GM23338 (cell line): ENCODE measurements at regions not wholly inside any gene's neighbourhood (a gene's known extent, or its start where the extent isn't known, plus 50 kb on each side); places are given as distances from the start of the nearest gene placed in this dataset.

Experiments used
- ATAC-seq: fragments of 200-7000 bp; cut with Tn5 transposase; 3 replicates; pipeline ENCODE4 v1.9.1; 2020
- DNase-seq: peaks from one replicate; pipeline ENCODE4 v3.0.0-alpha.2; 2015; ENCODE audit warnings: low spot score
- H2AFZ ChIP-seq: fragments of 200-600 bp; sonication (generic); 2 replicates; pipeline ENCODE4 v1.8.0; 2016; ENCODE audit warnings: antibody characterized with exemption, mild to moderate bottlenecking, moderate library complexity
- H3F3A ChIP-seq: fragments of 200-600 bp; sonication (generic); replicated peaks from 2 replicates; pipeline ENCODE4 v1.8.0; 2017; ENCODE audit warnings: antibody characterized with exemption, mixed run types, low read depth
- H3K27ac ChIP-seq: fragments of 200-600 bp; sonication (generic); 2 replicates; pipeline ENCODE4 v1.6.1; 2016; ENCODE audit warnings: low read depth
- H3K27me3 ChIP-seq: fragments of 200-600 bp; sonication (generic); 2 replicates; pipeline ENCODE4 v1.8.0; 2016; ENCODE audit warnings: mild to moderate bottlenecking, mixed run types, moderate library complexity; ENCODE audit not compliant: insufficient read depth
- H3K36me3 ChIP-seq: fragments of 200-600 bp; sonication (generic); 2 replicates; pipeline ENCODE4 v1.8.0; 2016; ENCODE audit warnings: mild to moderate bottlenecking; ENCODE audit not compliant: insufficient read depth
- H3K4me1 ChIP-seq: fragments of 200-600 bp; sonication (generic); 2 replicates; pipeline ENCODE4 v1.8.0; 2016; ENCODE audit warnings: mild to moderate bottlenecking, moderate library complexity; ENCODE audit not compliant: insufficient read depth
- H3K4me2 ChIP-seq: fragments of 200-600 bp; sonication (generic); 2 replicates; pipeline ENCODE4 v1.7.1; 2017; ENCODE audit warnings: mixed run types
- H3K4me3 ChIP-seq: fragments of 200-600 bp; sonication (generic); 2 replicates; pipeline ENCODE4 v1.6.1; 2016; ENCODE audit warnings: mixed run types
- H3K79me2 ChIP-seq: fragments of 200-600 bp; sonication (generic); replicated peaks from 2 replicates; pipeline ENCODE4 v1.8.0; 2017; ENCODE audit warnings: mild to moderate bottlenecking; ENCODE audit not compliant: insufficient read depth
- H3K9me2 ChIP-seq: fragments of 200-600 bp; sonication (generic); 2 replicates; pipeline ENCODE4 v1.8.0; 2017; ENCODE audit not compliant: insufficient read depth
- H4K20me1 ChIP-seq: fragments of 200-600 bp; sonication (generic); replicated peaks from 2 replicates; pipeline ENCODE4 v1.8.0; 2017; ENCODE audit warnings: mild to moderate bottlenecking; ENCODE audit not compliant: insufficient read depth
- H3K27ac Mint-ChIP-seq: 2 replicates; pipeline ENCODE4 v1.8.0; 2020; ENCODE audit warnings: inconsistent platforms, mild to moderate bottlenecking, moderate library complexity, mixed read lengths
- H3K27me3 Mint-ChIP-seq: 3 replicates; pipeline ENCODE4 v1.8.0; 2022; ENCODE audit warnings: low read depth, mild to moderate bottlenecking, moderate library complexity, mixed read lengths, inconsistent platforms; ENCODE audit not compliant: insufficient read depth, poor library complexity
- H3K36me3 Mint-ChIP-seq: 3 replicates; pipeline ENCODE4 v1.8.0; 2021; ENCODE audit warnings: low read depth, mild to moderate bottlenecking, inconsistent platforms, moderate library complexity, mixed read lengths
- H3K4me1 Mint-ChIP-seq: 3 replicates; pipeline ENCODE4 v1.8.0; 2020; ENCODE audit warnings: mild to moderate bottlenecking, inconsistent platforms, mixed read lengths
- H3K4me3 Mint-ChIP-seq: 3 replicates; pipeline ENCODE4 v1.8.0; 2021; ENCODE audit warnings: moderate library complexity, mild to moderate bottlenecking, inconsistent platforms, mixed read lengths
- H3K9me3 Mint-ChIP-seq: 3 replicates; pipeline ENCODE4 v1.8.0; 2020; ENCODE audit warnings: moderate library complexity, mild to moderate bottlenecking, inconsistent platforms, mixed read lengths
- CREB1 ChIP-seq: fragments of 250-450 bp; sonication (Bioruptor Pico); IDR thresholded peaks from 2 replicates; pipeline ENCODE4 v1.5.0; 2020; ENCODE audit warnings: low read depth, mild to moderate bottlenecking, moderate library complexity
- CTCF ChIP-seq, 2 experiments: fragments of 200-600 bp in 1 of 2; sonication (generic) in 1 of 2; conservative IDR thresholded peaks; 2 replicates each; pipeline versions ENCODE4 v1.5.1 to v1.6.1; 2016 to 2017; ENCODE audit warnings: antibody characterized with exemption in 2 of 2, low read depth in 2 of 2, mild to moderate bottlenecking in 2 of 2, moderate library complexity in 1 of 2
- ETS1 ChIP-seq: IDR thresholded peaks from 2 replicates; pipeline ENCODE4 v1.6.1; 2016; ENCODE audit warnings: antibody characterized with exemption
- EZH2 ChIP-seq: fragments of 200-600 bp; sonication (generic); IDR thresholded peaks from one replicate; pipeline ENCODE4 v1.8.0; 2017; ENCODE audit warnings: antibody characterized with exemption, mild to moderate bottlenecking, low read depth; ENCODE audit not compliant: unreplicated experiment
- NANOG ChIP-seq: IDR thresholded peaks from 2 replicates; pipeline ENCODE4 v1.6.1; 2016; ENCODE audit warnings: antibody characterized with exemption, borderline replicate concordance
- STAT1 ChIP-seq: IDR thresholded peaks from one replicate; pipeline ENCODE4 v1.6.1; 2016; ENCODE audit warnings: antibody characterized with exemption; ENCODE audit not compliant: unreplicated experiment
- ZNF331 ChIP-seq: fragments of 250-450 bp; sonication (Bioruptor Pico); IDR thresholded peaks from 2 replicates; pipeline ENCODE4 v1.5.0; 2020; ENCODE audit warnings: low read depth, mild to moderate bottlenecking, moderate library complexity
- ZNF462 ChIP-seq: fragments of 250-450 bp; sonication (Bioruptor Pico); IDR thresholded peaks from 2 replicates; pipeline ENCODE4 v1.5.0; 2020; ENCODE audit warnings: mild to moderate bottlenecking, moderate library complexity

- TF ChIP-seq ZNF462 (CRISPR knock-in tag) (no peak), ETS1 (no peak)
Observed at GRCh38 chr1:56286956-56287355, 292.4 kb downstream of the PLPP3 start (continued).

GRCh38 chr1:56286506-56286905 is 292.9 kb downstream of the PLPP3 start:
- H3K36me3 ChIP-seq, result no peaks in the 10 kb centered on the region
- DNase-seq, result no peak
- no peaks in the 10 kb centered on the region for H3K79me2 ChIP-seq
- H4K20me1 ChIP-seq, result no peaks in the 10 kb centered on the region
- no peaks in the 10 kb centered on the region for H3K36me3 Mint-ChIP-seq
- H3K27ac Mint-ChIP-seq, result no peak overlapping the region
- no peak overlapping the region for H3K4me3 Mint-ChIP-seq
- H3K4me2 ChIP-seq, result no peak overlapping the region
- H3K27me3 ChIP-seq, result no peaks in the 10 kb centered on the region
- no peak overlapping the region for H3K27ac ChIP-seq
- no peaks in the 10 kb centered on the region for H3K9me3 Mint-ChIP-seq
- H3K4me1 Mint-ChIP-seq, result peaks cover 14% of the 10 kb centered on the region; the same call in 2 of the 3 replicates
- ATAC-seq, result no peak
- peaks cover 2% of the 10 kb centered on the region for H3K27me3 Mint-ChIP-seq
- peaks cover 5% of the 10 kb centered on the region; the same call in 1 of the 2 replicates for H3K9me2 ChIP-seq
- no peaks in the 10 kb centered on the region for H3F3A ChIP-seq
- H2AFZ ChIP-seq, result no peak overlapping the region
- no peak overlapping the region for H3K4me3 ChIP-seq
- peaks cover 13% of the 10 kb centered on the region for H3K4me1 ChIP-seq
- TF ChIP-seq NANOG (no peak), ZNF331 (CRISPR knock-in tag) (no peak), EZH2 (no peak), ETS1 (no peak), CTCF (conservative IDR thresholded peaks at IDR 0.05; ENCODE audit: low read depth in 2 of 2) (no peak), STAT1 (no peak), CREB1 (CRISPR knock-in tag) (no peak)
